ENCODE measurements at regions not wholly inside any gene's neighbourhood (a gene's known extent, or its start where the extent isn't known, plus 50 kb on each side); places are given as distances from the start of the nearest gene placed in this dataset.

DNA sequence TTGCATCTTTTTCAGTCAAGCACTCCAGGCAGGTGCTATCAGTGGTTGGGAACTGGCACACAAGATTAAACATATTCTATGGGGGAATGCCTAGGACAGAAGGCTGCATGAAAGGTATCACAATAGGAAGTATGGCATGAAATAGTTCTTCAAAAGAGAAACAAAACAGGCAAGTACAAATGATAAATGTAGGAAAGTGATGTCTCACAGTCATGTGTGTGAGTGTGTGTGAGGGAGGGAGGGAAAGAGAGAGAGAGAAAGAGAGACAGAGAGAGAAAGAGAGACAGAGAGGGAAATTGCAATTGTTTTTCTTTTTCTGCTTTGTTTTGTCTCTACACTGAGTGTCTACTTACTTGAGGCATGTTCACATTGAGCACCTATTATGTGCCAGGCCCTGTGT, 456.3 kb downstream of the MIAT start:
- TF ChIP-seq, protein P1, sequence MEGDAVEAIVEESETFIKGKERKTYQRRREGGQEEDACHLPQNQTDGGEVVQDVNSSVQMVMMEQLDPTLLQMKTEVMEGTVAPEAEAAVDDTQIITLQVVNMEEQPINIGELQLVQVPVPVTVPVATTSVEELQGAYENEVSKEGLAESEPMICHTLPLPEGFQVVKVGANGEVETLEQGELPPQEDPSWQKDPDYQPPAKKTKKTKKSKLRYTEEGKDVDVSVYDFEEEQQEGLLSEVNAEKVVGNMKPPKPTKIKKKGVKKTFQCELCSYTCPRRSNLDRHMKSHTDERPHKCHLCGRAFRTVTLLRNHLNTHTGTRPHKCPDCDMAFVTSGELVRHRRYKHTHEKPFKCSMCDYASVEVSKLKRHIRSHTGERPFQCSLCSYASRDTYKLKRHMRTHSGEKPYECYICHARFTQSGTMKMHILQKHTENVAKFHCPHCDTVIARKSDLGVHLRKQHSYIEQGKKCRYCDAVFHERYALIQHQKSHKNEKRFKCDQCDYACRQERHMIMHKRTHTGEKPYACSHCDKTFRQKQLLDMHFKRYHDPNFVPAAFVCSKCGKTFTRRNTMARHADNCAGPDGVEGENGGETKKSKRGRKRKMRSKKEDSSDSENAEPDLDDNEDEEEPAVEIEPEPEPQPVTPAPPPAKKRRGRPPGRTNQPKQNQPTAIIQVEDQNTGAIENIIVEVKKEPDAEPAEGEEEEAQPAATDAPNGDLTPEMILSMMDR (optimal IDR thresholded peaks at IDR 0.05 in 1 of 3, IDR thresholded peaks at IDR 0.05 in 1 of 3, conservative IDR thresholded peaks at IDR 0.05 in 1 of 3; ENCODE audit: extremely low read depth in 1 of 3, insufficient read depth in 2 of 3, low read length in 3 of 3): no peak
- no peak for TF ChIP-seq EZH2 (IDR thresholded peaks at IDR 0.05; ENCODE audit: low read length)

Data from keratinocyte (primary cell).